K562 (cell line): ENCODE measurements at regions not wholly inside any gene's neighbourhood (a gene's known extent, or its start where the extent isn't known, plus 50 kb on each side); places are given as distances from the start of the nearest gene placed in this dataset.

ENCODE experiments used
- ATAC-seq: fragments of 200-7000 bp; cut with Tn5 transposase; 3 replicates; pipeline ENCODE4 v1.9.1; 2020; ENCODE audit warnings: moderate library complexity
- BruUV-seq: library from RNA; stranded (reverse); fragments of 400-500 nt; replicated peaks from 2 replicates; lab custom pipeline; 2021; lab: Mats Ljungman, UMichigan
- CTCF ChIA-PET: fragments of 300-600 bp; formaldehyde crosslinking; extraction: SDS; loops from one replicate; lab custom pipeline; 2021; ENCODE audit warnings: low intra/inter-chr PET ratio; lab: Yijun Ruan, JAX
- POLR2A ChIA-PET: fragments of 300-600, 350-650 bp; sonication (Branson Sonifier 250); formaldehyde crosslinking; extraction: SDS; loops from one replicate; lab custom pipeline; 2021; ENCODE audit warnings: antibody characterized with exemption, inconsistent platforms; lab: Yijun Ruan, JAX
- DNase-seq, 4 experiments: peaks; one replicate each; pipeline versions ENCODE4 v3.0.0 to v3.0.0-alpha.2; 2011 to 2018; ENCODE audit warnings: low spot score in 3 of 4, mixed read lengths in 3 of 4; ENCODE audit errors: extremely low read depth in 1 of 4
- FAIRE-seq: peaks from 2 replicates; lab custom pipeline; 2011; peaks lifted over from hg19 to GRCh38; lab: Jason Lieb, UNC
- H2AFZ ChIP-seq: 2 replicates; pipeline ENCODE4 v1.6.0; 2011; ENCODE audit warnings: low read depth, low read length, control low read depth, inconsistent platforms
- H3K27ac ChIP-seq: fragments of 200-600 bp; 3 replicates; pipeline ENCODE4 v1.8.0; 2011; ENCODE audit warnings: low read depth, mild to moderate bottlenecking, control low read depth, inconsistent platforms, low read length, moderate library complexity, mixed read lengths; ENCODE audit errors: extremely low read depth
- H3K27me3 ChIP-seq, 2 experiments: fragments of 300-600 bp in 1 of 2; 2 replicates in 1 of 2; 3 replicates in 1 of 2; pipeline versions ENCODE4 v1.6.0 to v1.8.0; 2011; ENCODE audit warnings: inconsistent platforms in 2 of 2, low read length in 2 of 2, mild to moderate bottlenecking in 1 of 2, mixed read lengths in 1 of 2, moderate library complexity in 1 of 2; ENCODE audit not compliant: control insufficient read depth in 2 of 2, insufficient read depth in 2 of 2
- H3K36me3 ChIP-seq: fragments of 300-600 bp; 3 replicates; pipeline ENCODE4 v1.8.0; 2011; ENCODE audit warnings: mild to moderate bottlenecking, low read length, inconsistent platforms; ENCODE audit not compliant: control insufficient read depth, insufficient read depth
- H3K4me1 ChIP-seq, 2 experiments: fragments of 200-600 bp in 1 of 2; replicated peaks in 1 of 2; 2 replicates in 1 of 2; 3 replicates in 1 of 2; pipeline versions ENCODE4 v1.5.1 to v1.8.0; 2011; ENCODE audit warnings: inconsistent platforms in 2 of 2, low read length in 2 of 2, mild to moderate bottlenecking in 1 of 2, mixed read lengths in 1 of 2, moderate library complexity in 1 of 2; ENCODE audit not compliant: control insufficient read depth in 2 of 2, insufficient read depth in 2 of 2
- H3K4me2 ChIP-seq: 2 replicates; pipeline ENCODE4 v1.6.1; 2011; ENCODE audit warnings: low read length, control low read depth, inconsistent platforms, mixed read lengths; ENCODE audit not compliant: insufficient read depth
- H3K4me3 ChIP-seq: fragments of 200-600 bp; sonication (generic), shearing (Covaris generic); 2 replicates; pipeline ENCODE4 v1.5.1; 2016; ENCODE audit warnings: control low read depth, inconsistent platforms
- H3K79me2 ChIP-seq: fragments of 200-600 bp; 3 replicates; pipeline ENCODE4 v1.8.0; 2011; ENCODE audit warnings: low read length, inconsistent platforms; ENCODE audit not compliant: control insufficient read depth, insufficient read depth
- H3K9ac ChIP-seq, 2 experiments: 2 replicates each; pipeline versions ENCODE4 v1.6.0 to v1.6.1; 2011; ENCODE audit warnings: low read depth in 2 of 2, low read length in 2 of 2, control low read depth in 1 of 2, inconsistent platforms in 1 of 2, mild to moderate bottlenecking in 1 of 2, mixed read lengths in 1 of 2; ENCODE audit not compliant: insufficient read depth in 1 of 2
- H3K9me1 ChIP-seq: one replicate; pipeline ENCODE4 v1.6.0; 2011; ENCODE audit warnings: inconsistent platforms, mild to moderate bottlenecking, low read length, moderate library complexity; ENCODE audit not compliant: control insufficient read depth, insufficient read depth
- H3K9me3 ChIP-seq: replicated peaks from 2 replicates; pipeline ENCODE4 v1.5.1; 2011; ENCODE audit warnings: low read depth, low read length, inconsistent platforms; ENCODE audit not compliant: control insufficient read depth, insufficient read depth
- H4K20me1 ChIP-seq: replicated peaks from 2 replicates; pipeline ENCODE4 v1.6.1; 2011; ENCODE audit warnings: low read length, inconsistent platforms, mixed read lengths; ENCODE audit not compliant: control insufficient read depth, insufficient read depth
- JUNB ChIP-seq: fragments of 450-650 bp; formaldehyde crosslinking; conservative IDR thresholded peaks from 2 replicates; pipeline ENCODE4 v1.4.0; 2020; ENCODE audit warnings: mild to moderate bottlenecking
- KLF13 ChIP-seq: fragments of 450-650 bp; IDR thresholded peaks from 2 replicates; pipeline ENCODE4 v1.6.1; 2016; ENCODE audit warnings: missing genetic modification characterization, low read depth, mild to moderate bottlenecking, missing compliant biosample characterization, moderate library complexity, borderline replicate concordance
- MCM2 ChIP-seq: fragments of 450-650 bp; IDR thresholded peaks from 2 replicates; pipeline ENCODE4 v1.6.1; 2017; ENCODE audit warnings: low read depth, mild to moderate bottlenecking
- ZMIZ1 ChIP-seq, 2 experiments: fragments of 150-350 bp in 1 of 2; IDR thresholded peaks; 2 replicates each; pipeline ENCODE4 v1.6.1; 2012 to 2016; ENCODE audit warnings: low read depth in 2 of 2, low read length in 2 of 2, mild to moderate bottlenecking in 1 of 2, moderate library complexity in 1 of 2
- WGBS: fragments of 100-300 bp; shearing (Covaris generic); methylation state at CpG from one replicate; pipeline ENCODE4 v1.1.6; 2016; ENCODE audit warnings: low coverage, mixed read lengths; ENCODE audit not compliant: insufficient coverage; ENCODE audit errors: missing lambda C conversion rate; 5-methylcytosine and 5-hydroxymethylcytosine counted together
- in situ Hi-C: fragments of 300-500 bp; cut with MboI; formaldehyde crosslinking; loops from 4 replicates; pipeline ENCODE4 v1.15.0; 2018; ENCODE audit warnings: inconsistent platforms, mixed read lengths
- intact Hi-C: fragments of 100-400 bp; cut with micrococcal nuclease; formaldehyde crosslinking; loops from 2 replicates; pipeline ENCODE4 v1.14.2; 2022

GRCh38 chr4:137238456-137239162 is 293.7 kb downstream of the PCDH18 start (continued):
- no peak for TF ChIP-seq ZMIZ1 (IDR thresholded peaks at IDR 0.05; ENCODE audit: low read depth in 2 of 2, low read length in 2 of 2)
- TF ChIP-seq MCM2: no peak

- TF ChIP-seq JUNB (CRISPR knock-in tag) (no peak), KLF13 (tag) (no peak)
- TF ChIP-seq, all 486 proteins: peak for 0
- Histone ChIP-seq H3K4me3 (no peak overlapping the region), H3K27me3 (no peaks in the 10 kb centered on the region), H3K36me3 (no peaks in the 10 kb centered on the region), H3K79me2 (no peaks in the 10 kb centered on the region), H3K9me1 (no peaks in the 10 kb centered on the region), H4K20me1 (no peaks in the 10 kb centered on the region), H3K9ac (no peak overlapping the region), H3K27ac (no peak overlapping the region), H3K4me2 (no peak overlapping the region), H3K9me3 (no peaks in the 10 kb centered on the region), H3K4me1 (no peaks in the 10 kb centered on the region), H2AFZ (no peak overlapping the region)
- in situ Hi-C loops: no loop called here
- BruUV-seq: no TSS peak
- DNase-seq (no peak), ATAC-seq (no peak), FAIRE-seq (no peak)
- intact Hi-C loops: no loop called here
- 0% methylated on average over 2 of the region's 2 CpGs for WGBS
- CTCF ChIA-PET: no interaction called here
- POLR2A ChIA-PET: no interaction called here
Measured at GRCh38 chr4:137226900-137227299, 305.4 kb downstream of the PCDH18 start.
